HG03432 (cell line): ENCODE measurements at regions not wholly inside any gene's neighbourhood (a gene's known extent, or its start where the extent isn't known, plus 50 kb on each side); places are given as distances from the start of the nearest gene placed in this dataset.

ENCODE experiments used
- ATAC-seq: cut with Tn5 transposase; IDR thresholded peaks from one replicate; pipeline ENCODE4 v1.9.1; 2021; ENCODE audit warnings: mild to moderate bottlenecking, moderate library complexity; ENCODE audit not compliant: unreplicated experiment

DNA sequence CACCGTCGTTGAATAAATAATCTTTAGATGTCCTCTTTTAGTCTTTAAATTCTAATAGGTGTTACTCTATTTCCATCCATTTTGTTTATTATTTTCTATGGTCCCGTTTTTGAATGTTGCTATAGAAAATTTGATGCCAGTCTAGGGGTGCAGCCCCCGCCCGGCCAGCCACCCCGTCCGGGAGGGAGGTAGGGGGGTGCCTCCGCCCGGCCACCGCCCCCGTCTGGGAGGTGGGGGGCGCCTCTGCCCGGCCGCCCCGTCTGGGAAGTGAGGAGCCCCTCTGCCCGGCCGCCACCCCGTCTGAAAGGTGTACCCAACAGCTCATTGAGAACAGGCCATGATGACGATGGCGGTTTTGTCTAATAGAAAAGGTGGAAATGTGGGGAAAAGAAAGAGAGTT lies 2372.2 kb upstream of the WWC1 start:
- ATAC-seq: no peak

GRCh38 chr5:165920655-165921054 lies 2370.8 kb upstream of the WWC1 start:
- ATAC-seq: no peak

DNA sequence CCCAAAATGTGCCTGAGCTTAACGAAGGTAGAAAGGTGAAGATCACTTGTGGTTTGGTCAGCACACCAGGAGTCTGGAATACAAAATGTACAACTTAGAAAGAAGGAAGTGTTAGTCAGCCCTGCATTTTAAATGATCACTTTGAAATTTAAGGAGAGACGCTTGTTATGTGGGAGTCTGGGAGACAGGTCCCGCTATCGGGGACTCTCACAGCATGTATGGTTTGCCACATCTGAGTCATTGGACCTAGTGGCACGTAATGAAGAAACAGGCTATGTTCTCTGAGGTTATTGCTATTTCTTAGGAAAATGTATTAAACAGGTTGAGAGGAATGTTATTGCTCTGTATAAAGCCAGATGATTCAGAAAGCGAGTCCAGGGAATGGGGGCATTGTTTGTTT lies 2362.5 kb upstream of the WWC1 start:
- ATAC-seq: no peak

DNA sequence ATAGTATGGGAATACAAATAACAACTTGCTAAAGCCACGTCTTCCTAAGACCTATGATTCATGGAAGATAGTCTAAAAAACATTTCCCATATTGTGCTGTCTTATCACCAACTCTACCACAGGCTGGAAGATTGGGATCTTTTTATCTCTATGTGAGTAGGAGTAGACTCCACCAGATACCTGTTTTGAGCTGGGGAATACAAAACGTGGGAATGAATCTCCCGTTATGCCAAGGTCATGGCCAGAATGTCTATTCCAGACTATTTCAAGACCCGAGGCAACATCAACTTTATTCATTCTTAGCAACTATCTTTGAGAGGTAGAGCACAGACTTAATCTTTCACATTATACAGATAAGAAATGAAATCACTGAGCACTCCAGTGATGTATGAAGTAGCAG lies 2350.9 kb upstream of the WWC1 start:
- ATAC-seq: no peak

DNA sequence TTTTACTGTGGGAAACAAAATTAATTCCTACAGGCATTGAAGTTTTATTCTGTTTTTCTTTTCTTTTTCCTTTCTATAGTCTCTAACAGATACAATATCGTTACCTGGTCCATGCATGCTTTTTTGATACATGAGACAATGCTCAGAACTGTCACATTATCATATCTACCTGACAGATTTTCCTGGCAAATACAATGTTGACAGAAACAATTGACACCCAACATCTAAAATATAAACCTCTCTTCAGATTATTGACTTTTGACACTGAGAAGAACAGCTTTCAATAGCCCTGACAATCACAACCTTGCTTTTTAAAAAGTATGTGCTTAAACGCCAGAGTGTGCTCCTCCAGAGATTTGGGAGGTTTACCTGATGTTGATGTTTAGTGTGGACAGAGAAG lies 2334.6 kb upstream of the WWC1 start:
- ATAC-seq: no peak

DNA sequence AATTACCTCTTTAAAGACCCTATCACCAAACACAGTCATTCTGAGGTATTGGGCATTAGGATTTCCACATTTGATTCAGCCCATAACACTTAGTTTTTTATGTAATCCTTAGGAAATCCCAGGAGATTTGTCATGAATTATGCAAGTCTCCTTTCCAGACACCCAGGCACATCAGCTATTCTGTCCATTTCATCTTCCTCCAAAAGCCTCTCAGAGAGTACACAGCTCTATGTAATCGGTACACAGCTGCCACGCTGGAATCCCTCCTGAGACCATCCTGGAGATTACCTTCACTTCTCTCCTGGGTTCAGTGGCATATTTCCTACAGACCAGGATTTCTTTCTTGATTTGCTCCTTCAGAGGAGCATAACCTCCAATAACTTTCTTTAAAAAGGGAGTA lies 2309.8 kb upstream of the WWC1 start:
- ATAC-seq: no peak

DNA sequence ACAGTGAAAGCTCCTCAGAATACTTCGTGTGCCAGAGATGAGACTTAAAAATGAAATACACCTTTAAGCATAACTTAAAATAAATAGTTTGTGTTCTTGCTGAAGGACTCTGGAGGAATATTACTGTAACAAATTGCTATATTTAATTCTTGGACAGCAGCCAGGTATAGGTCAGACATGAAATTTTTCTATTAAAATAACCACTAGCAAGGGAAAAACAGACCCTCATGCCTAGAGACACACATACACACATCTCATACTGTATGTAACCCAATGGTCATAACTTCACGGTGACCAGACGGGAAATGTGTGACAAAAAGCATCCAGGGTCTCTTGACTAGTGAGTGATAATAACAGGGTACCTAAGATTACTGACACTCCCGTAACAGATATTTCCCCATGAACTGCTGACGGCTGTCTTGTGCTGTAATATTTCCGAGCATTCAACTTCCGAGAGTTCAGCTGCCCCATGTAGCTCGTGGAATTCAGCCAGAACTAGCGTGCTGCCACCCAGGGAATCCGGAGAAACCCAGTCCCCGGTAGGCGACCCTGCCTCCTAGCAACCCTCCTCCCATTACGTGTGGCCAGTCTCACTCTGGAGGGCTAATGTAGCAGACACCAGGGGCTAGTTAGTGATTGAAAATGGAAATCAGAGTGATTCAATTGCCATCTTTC lies 2295.1 kb upstream of the WWC1 start:
- no peak for ATAC-seq

GRCh38 chr5:165999693-166000320 lies 2291.6 kb upstream of the WWC1 start:
- no peak for ATAC-seq

DNA sequence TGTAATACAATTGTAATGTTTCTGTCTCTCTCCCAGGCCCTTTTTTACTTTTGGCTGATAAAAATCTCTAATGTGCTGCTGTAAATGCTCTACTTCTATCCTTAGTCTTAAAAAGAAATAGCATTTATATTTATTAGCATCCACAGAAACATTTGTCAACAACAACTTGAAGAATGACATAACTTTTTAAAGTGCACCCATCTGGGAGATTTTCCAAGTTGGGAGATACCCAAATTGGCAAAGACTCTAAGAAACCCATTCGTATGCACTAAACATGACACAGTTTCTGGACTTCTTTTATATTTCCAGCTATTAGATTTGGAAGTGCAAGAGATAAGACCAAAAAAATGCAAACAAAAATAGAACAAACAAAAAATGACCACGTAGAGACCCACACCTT lies 2287.4 kb upstream of the WWC1 start:
- ATAC-seq: no peak

DNA sequence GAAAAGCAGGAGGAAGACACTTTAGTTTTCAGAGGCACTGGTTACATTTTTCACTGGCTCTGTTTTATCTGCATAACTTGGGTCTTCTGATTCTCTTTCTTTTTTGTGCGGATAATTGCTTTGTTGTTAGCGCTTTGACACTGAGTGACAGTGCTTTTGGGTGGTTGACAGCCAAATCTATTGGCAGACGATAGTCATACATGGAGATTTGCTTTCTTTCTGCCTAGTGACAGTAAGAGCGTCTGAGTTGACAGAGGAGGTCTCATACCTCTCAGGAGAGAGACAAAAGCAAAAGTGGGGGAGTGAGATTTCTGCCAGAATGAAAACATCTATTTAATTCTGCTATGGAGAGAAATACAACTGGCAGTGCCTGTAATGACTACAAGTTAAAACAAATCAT lies 2278.0 kb upstream of the WWC1 start:
- no peak for ATAC-seq

GRCh38 chr5:166014256-166014655 lies 2277.2 kb upstream of the WWC1 start:
- ATAC-seq: no peak

- no peak for ATAC-seq
Observed at GRCh38 chr5:166018716-166019115, 2272.7 kb upstream of the WWC1 start.

DNA sequence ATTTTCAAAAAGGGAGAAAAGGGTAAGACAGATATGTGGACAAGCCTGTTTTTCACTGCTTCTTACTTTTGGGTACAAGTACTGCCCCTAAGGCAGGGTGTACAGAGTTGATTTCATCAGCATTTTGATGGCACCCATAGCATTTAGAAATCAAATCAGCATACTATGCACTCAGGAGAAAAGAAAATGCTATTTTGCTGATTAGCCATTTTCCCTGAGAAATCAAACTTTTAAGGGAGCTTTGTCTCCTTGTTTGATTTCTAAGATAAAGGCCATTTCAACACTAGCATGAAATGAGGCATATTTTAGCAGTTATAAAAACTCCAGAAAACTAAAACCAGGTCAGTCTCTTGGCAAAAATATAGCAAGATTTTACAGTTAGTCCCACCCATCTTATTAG lies 2269.4 kb upstream of the WWC1 start:
- ATAC-seq: no peak

- ATAC-seq: no peak
Observed at GRCh38 chr5:166024970-166025369, 2266.5 kb upstream of the WWC1 start.

GRCh38 chr5:166027582-166027981 lies 2263.9 kb upstream of the WWC1 start:
- ATAC-seq: no peak

DNA sequence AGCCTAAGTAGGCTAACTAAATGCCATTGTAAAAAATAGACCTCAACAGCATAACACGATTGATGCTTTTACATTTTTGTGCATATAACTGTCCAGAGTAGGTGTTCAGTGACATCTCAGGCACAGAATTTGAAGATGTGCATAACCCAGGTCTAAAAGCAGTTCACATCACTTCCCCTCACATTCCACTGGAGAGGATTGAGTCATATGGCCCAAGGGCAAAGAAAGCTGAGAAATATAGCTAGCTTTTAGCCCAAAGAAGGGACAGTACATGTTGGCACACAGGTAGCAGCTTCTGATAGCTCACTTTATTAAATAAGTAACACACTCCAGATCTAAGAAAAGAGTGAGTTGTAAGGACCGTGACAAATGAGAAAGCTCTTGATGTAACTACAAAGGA lies 2259.5 kb upstream of the WWC1 start:
- ATAC-seq: no peak

DNA sequence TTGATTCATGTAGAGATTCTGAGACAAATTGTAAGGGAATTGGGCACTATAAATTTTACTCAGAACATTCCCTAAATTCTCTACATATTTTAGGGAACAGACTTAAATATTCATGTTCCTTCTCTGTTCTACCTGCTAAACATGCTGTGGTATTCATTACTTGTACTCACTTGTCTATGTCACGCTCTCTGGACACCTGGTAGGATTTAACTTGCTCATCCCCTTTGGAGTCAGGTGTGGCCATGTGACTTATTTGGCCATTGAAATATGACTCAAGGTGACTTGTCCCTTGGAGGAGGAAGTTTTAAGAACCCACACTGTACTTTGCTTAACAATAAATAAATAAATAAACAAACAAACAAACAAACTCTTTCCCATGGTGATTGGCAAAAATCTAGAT lies 2258.8 kb upstream of the WWC1 start:
- ATAC-seq: no peak

- ATAC-seq: no peak
Observed at GRCh38 chr5:166045961-166046360, 2245.5 kb upstream of the WWC1 start.

DNA sequence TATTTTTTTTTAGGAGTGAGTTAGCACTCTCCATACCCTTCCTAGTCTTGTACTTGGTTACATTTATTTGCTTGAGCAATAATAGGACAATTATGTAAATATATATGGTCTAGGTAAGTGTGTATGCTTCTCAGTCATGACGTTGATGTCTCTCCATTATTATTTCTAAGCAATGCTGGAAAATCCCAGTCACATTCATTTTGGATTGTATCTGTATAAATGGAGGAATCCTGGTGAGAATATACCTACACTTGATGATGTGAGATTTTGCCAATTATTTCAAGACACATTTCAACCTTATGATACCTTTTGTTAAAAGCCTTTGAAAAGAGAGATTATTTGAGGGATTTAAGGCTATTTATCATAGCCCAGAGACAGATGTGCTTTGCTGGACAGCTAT lies 2244.5 kb upstream of the WWC1 start:
- ATAC-seq: no peak

- ATAC-seq: no peak
Observed at GRCh38 chr5:166050531-166050930, 2240.9 kb upstream of the WWC1 start.

GRCh38 chr5:166058660-166059059 lies 2232.8 kb upstream of the WWC1 start:
- ATAC-seq: no peak

GRCh38 chr5:166062094-166062493 lies 2229.4 kb upstream of the WWC1 start:
- no peak for ATAC-seq

GRCh38 chr5:166062719-166063118 lies 2228.7 kb upstream of the WWC1 start:
- no peak for ATAC-seq
